ENCODE measurements at regions not wholly inside any gene's neighbourhood (a gene's known extent, or its start where the extent isn't known, plus 50 kb on each side); places are given as distances from the start of the nearest gene placed in this dataset.

GRCh38 chr4:62320612-62321011 is 1120.5 kb downstream of the ADGRL3 start:
- no peak for TF ChIP-seq CTCF (conservative IDR thresholded peaks at IDR 0.05)
- Histone ChIP-seq H2AK5ac (ENCODE audit: insufficient read length, low read length) (no peak overlapping the region), H3K56ac (ENCODE audit: insufficient read length, low read depth, low read length) (no peak overlapping the region), H3K9me3 (ENCODE audit: control insufficient read depth, low read depth, low read length) (no peaks in the 10 kb centered on the region), H3K4me1 (ENCODE audit: insufficient read depth, low read length) (no peaks in the 10 kb centered on the region), H3K23me2 (ENCODE audit: insufficient read length, low read depth, low read length, poor library complexity, severe bottlenecking) (no peaks in the 10 kb centered on the region), H3K79me2 (ENCODE audit: insufficient read depth, low read length) (no peaks in the 10 kb centered on the region), H3K14ac (ENCODE audit: insufficient read depth, low read length) (no peak overlapping the region), H2BK5ac (ENCODE audit: insufficient read length, low read length) (no peak overlapping the region), H3K23ac (ENCODE audit: insufficient read length, low read depth, low read length) (no peak overlapping the region), H4K8ac (replicated peaks; ENCODE audit: insufficient read length, low read depth, low read length) (no peak overlapping the region), H2BK20ac (ENCODE audit: low read depth, low read length, poor library complexity, severe bottlenecking) (no peak overlapping the region), H3K18ac (ENCODE audit: insufficient read length, low read depth, low read length) (no peak overlapping the region), H3K9ac (ENCODE audit: extremely low read depth, insufficient read length, low read length) (no peak overlapping the region), H3K27me3 (ENCODE audit: insufficient read depth, low read length) (no peaks in the 10 kb centered on the region), H2AFZ (ENCODE audit: low read length) (no peak overlapping the region), H3K27ac (ENCODE audit: insufficient read length, low read depth, low read length) (no peak overlapping the region), H2BK15ac (ENCODE audit: low read depth, low read length) (no peak overlapping the region), H3K4ac (ENCODE audit: low read depth, low read length) (no peak overlapping the region), H4K5ac (ENCODE audit: insufficient read length, low read depth, low read length) (no peak overlapping the region), H3K4me2 (ENCODE audit: insufficient read depth, insufficient read length, low read length) (no peak overlapping the region), H3K79me1 (ENCODE audit: insufficient read depth, low read depth, low read length, poor library complexity, severe bottlenecking) (no peaks in the 10 kb centered on the region), H3T11ph (ENCODE audit: low read length) (no peak overlapping the region), H4K20me1 (ENCODE audit: control insufficient read depth, insufficient read depth, insufficient read length) (no peaks in the 10 kb centered on the region), H2BK120ac (ENCODE audit: low read depth, low read length, poor library complexity, severe bottlenecking) (no peak overlapping the region), H2BK12ac (ENCODE audit: insufficient read length, low read depth, low read length) (no peak overlapping the region), H4K91ac (ENCODE audit: insufficient read length, low read depth, low read length) (no peak overlapping the region)
- Mint-ChIP-seq H3K27ac (no peak overlapping the region), H3K27me3 (ENCODE audit: low read depth) (no peaks in the 10 kb centered on the region; the same call in 1 of the 2 replicates), H3K9me3 (peaks cover 0 to 2% of the 10 kb centered on the region in 2 experiments; a peak in 1 of 5 replicates), H3K4me3 (no peak overlapping the region), H3K4me1 (no peaks in the 10 kb centered on the region), H3K36me3 (ENCODE audit: insufficient read depth in 1 of 3, low read depth in 3 of 3) (peaks cover 0 to 3% (median 0%) of the 10 kb centered on the region in 3 experiments; a peak in 1 of 7 replicates)
- no peak for DNase-seq
- no CpG with 5 or more reads among the region's 7 CpGs for WGBS (ENCODE audit: extremely low coverage, insufficient read length, low lambda C conversion rate)

All from H9 (cell line).